GM19193 (cell line): ENCODE measurements at regions not wholly inside any gene's neighbourhood (a gene's known extent, or its start where the extent isn't known, plus 50 kb on each side); places are given as distances from the start of the nearest gene placed in this dataset.

ENCODE experiments used
- POLR2A ChIP-seq: IDR thresholded peaks from 4 replicates; pipeline ENCODE4 v1.6.1; 2011; ENCODE audit not compliant: insufficient read depth, insufficient read length; ENCODE audit errors: extremely low read depth

- TF ChIP-seq POLR2A: no peak
Observed at GRCh38 chr2:7242189-7242867, 325.1 kb downstream of the RNF144A start.

GRCh38 chr2:7243276-7243675 lies 326.1 kb downstream of the RNF144A start:
- TF ChIP-seq POLR2A: no peak

- no peak for TF ChIP-seq POLR2A
Observed at GRCh38 chr2:7256377-7256776, 339.2 kb downstream of the RNF144A start.

GRCh38 chr2:7262727-7263126 lies 345.5 kb downstream of the RNF144A start:
- no peak for TF ChIP-seq POLR2A

GRCh38 chr2:7264791-7265190 lies 347.6 kb downstream of the RNF144A start:
- TF ChIP-seq POLR2A: no peak

- no peak for TF ChIP-seq POLR2A
Observed at GRCh38 chr2:7265286-7265685, 348.1 kb downstream of the RNF144A start.

- no peak for TF ChIP-seq POLR2A
Observed at GRCh38 chr2:7269106-7269643, 352.0 kb downstream of the RNF144A start.

- no peak for TF ChIP-seq POLR2A
Observed at GRCh38 chr2:7270011-7270431, 352.8 kb downstream of the RNF144A start.

- TF ChIP-seq POLR2A: no peak
Observed at GRCh38 chr2:7272210-7272609, 355.0 kb downstream of the RNF144A start.

GRCh38 chr2:7278984-7279383 lies 361.8 kb downstream of the RNF144A start:
- TF ChIP-seq POLR2A: no peak

GRCh38 chr2:7279421-7279949 lies 362.3 kb downstream of the RNF144A start:
- TF ChIP-seq POLR2A: no peak

GRCh38 chr2:7280790-7281189 lies 363.6 kb downstream of the RNF144A start:
- no peak for TF ChIP-seq POLR2A

- TF ChIP-seq POLR2A: no peak
Observed at GRCh38 chr2:7281231-7282201, 364.3 kb downstream of the RNF144A start.

GRCh38 chr2:7286120-7286519 lies 368.9 kb downstream of the RNF144A start:
- TF ChIP-seq POLR2A: no peak

- no peak for TF ChIP-seq POLR2A
Observed at GRCh38 chr2:7288484-7288883, 371.3 kb downstream of the RNF144A start.
